Sigmoid colon (tissue), 6 donors: ENCODE measurements at regions not wholly inside any gene's neighbourhood (a gene's known extent, or its start where the extent isn't known, plus 50 kb on each side); places are given as distances from the start of the nearest gene placed in this dataset.

Source experiments
- DNase-seq: peaks from one replicate; pipeline ENCODE4 v3.0.0-alpha.2; 2019
- H3K27ac ChIP-seq, 4 donors: fragments of 200-600 bp; sonication (generic); one replicate each; pipeline ENCODE4 v1.5.1; 2016 to 2019; ENCODE audit warnings: mild to moderate bottlenecking in 1 of 4
- H3K27me3 ChIP-seq, 3 donors: fragments of 200-600 bp; sonication (generic); one replicate each; pipeline ENCODE4 v1.5.1; 2019; ENCODE audit warnings: mild to moderate bottlenecking in 1 of 3
- H3K36me3 ChIP-seq, 4 donors: fragments of 200-600 bp; sonication (generic); one replicate each; pipeline ENCODE4 v1.5.1; 2016 to 2019
- H3K4me1 ChIP-seq, 4 donors: fragments of 200-600 bp; sonication (generic); one replicate each; pipeline ENCODE4 v1.5.1; 2017 to 2019
- H3K4me3 ChIP-seq, 4 donors: fragments of 200-600 bp; sonication (generic); one replicate each; pipeline ENCODE4 v1.5.1; 2017 to 2019; ENCODE audit warnings: mild to moderate bottlenecking in 2 of 4, moderate library complexity in 1 of 4
- H3K9me3 ChIP-seq, 4 donors: fragments of 200-600 bp in 3 of 4; sonication (generic) in 3 of 4; one replicate each; pipeline versions ENCODE4 v1.5.1 to v1.6.1; 2013 to 2019
- EP300 ChIP-seq, 4 donors: sonication (generic); formaldehyde crosslinking; IDR thresholded peaks; one replicate each; pipeline ENCODE4 v1.6.1; 2017; ENCODE audit warnings: antibody characterized with exemption in 4 of 4
- POLR2A ChIP-seq, 2 donors: fragments of 450-650 bp; IDR thresholded peaks; one replicate each; pipeline ENCODE4 v1.6.1; 2016; ENCODE audit warnings: antibody characterized with exemption in 2 of 2, mild to moderate bottlenecking in 2 of 2, moderate library complexity in 2 of 2
- POLR2AphosphoS5 ChIP-seq, 4 donors: sonication (generic); formaldehyde crosslinking; IDR thresholded peaks; one replicate each; pipeline ENCODE4 v1.6.1; 2017; ENCODE audit warnings: antibody characterized with exemption in 4 of 4
- WGBS, 2 donors: extraction: QIAGEN DNeasy Blood & Tissue Kit; methylation state at CpG; one replicate each; pipeline ENCODE4 v1.1.7; 2013; 5-methylcytosine and 5-hydroxymethylcytosine counted together
- intact Hi-C: fragments of 100-400 bp; cut with DNase I; formaldehyde crosslinking; loops from one replicate; pipeline ENCODE4 v1.15.1; 2023
- TF ChIP-seq, protein P1 (sequence below), 4 experiments: fragments of 450-650 bp in 3 of 4; fragments of 200-600 bp in 1 of 4; IDR thresholded peaks; one replicate each; pipeline ENCODE4 v1.5.1; 2016 to 2019; ENCODE audit warnings: antibody characterized with exemption in 4 of 4, mild to moderate bottlenecking in 3 of 4, moderate library complexity in 2 of 4
- donor health status: healthy with polysubstance abuse.
- donor health status: healthy.

DNA sequence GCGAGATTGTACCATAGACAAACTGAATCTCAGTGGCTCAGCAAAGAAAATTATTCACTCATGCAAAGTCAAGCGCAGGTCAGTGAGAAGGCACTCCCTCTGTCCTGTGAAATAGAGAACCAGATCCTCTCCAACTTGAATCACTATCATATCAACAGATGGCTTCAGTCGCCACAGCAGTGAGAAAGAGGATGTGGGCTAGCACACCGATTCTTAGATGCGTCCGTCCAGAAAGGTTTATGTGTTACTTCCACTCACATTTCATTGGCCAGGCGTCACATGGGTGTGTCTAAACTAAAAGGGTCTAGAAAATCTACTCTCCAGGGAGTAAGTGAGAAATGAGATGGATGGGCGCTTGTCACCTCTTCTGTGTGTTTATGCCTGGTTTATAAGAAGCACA lies 141.6 kb upstream of the KBTBD8 start:
- H3K4me3 ChIP-seq: no peak overlapping the region
- H3K27ac ChIP-seq: no peak overlapping the region
- no peaks in the 10 kb centered on the region for H3K4me1 ChIP-seq
- no peaks in the 10 kb centered on the region for H3K27me3 ChIP-seq
- intact Hi-C loops: no loop called here
- H3K9me3 ChIP-seq: no peaks in the 10 kb centered on the region
- TF ChIP-seq POLR2A (IDR thresholded peaks at IDR 0.05): no peak
- no peak for TF ChIP-seq EP300 (IDR thresholded peaks at IDR 0.05)
- TF ChIP-seq, protein P1, sequence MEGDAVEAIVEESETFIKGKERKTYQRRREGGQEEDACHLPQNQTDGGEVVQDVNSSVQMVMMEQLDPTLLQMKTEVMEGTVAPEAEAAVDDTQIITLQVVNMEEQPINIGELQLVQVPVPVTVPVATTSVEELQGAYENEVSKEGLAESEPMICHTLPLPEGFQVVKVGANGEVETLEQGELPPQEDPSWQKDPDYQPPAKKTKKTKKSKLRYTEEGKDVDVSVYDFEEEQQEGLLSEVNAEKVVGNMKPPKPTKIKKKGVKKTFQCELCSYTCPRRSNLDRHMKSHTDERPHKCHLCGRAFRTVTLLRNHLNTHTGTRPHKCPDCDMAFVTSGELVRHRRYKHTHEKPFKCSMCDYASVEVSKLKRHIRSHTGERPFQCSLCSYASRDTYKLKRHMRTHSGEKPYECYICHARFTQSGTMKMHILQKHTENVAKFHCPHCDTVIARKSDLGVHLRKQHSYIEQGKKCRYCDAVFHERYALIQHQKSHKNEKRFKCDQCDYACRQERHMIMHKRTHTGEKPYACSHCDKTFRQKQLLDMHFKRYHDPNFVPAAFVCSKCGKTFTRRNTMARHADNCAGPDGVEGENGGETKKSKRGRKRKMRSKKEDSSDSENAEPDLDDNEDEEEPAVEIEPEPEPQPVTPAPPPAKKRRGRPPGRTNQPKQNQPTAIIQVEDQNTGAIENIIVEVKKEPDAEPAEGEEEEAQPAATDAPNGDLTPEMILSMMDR (IDR thresholded peaks at IDR 0.05): no peak
- no peak for DNase-seq
- H3K36me3 ChIP-seq: no peaks in the 10 kb centered on the region
- 69 to 87% methylated on average over 8 of the region's 8 CpGs for WGBS, 2 donors

DNA sequence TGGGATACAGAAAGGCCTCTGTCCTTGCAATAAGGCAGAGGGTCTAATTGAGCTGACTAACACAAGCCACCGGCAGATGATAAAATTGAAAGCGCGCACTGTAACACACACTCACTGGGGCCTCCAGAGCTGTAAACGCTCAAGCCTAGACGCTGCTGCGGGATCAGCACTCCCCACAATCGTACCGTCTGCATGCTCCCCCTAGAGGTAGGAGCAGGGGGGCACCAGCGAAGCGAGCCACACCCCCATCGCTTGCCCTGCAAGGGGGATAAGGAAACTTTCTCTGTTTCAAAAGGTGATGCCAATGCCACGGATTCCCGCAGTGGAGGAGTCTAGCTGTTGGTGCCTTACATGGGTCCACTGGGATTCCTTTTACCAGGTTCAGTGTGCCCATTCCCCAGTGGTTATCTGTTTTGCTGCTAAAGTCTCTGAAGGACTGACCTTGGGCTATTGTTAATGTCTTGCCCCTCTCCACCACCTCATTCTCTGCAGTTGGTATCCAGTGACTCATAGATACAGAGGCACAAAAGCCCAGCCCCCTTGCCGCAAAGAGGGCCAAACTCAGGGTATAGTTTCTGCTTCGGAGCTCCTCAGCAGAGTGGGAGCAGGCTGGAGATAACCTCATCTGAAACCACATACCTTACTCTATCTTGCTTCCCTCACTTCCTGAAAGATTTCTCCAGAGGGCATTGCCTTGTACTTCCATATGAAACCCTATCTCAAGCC lies 139.3 kb upstream of the KBTBD8 start:
- Histone ChIP-seq H3K4me1 (no peaks in the 10 kb centered on the region), H3K4me3 (no peak overlapping the region), H3K27me3 (no peaks in the 10 kb centered on the region), H3K9me3 (no peaks in the 10 kb centered on the region), H3K27ac (no peak overlapping the region), H3K36me3 (no peaks in the 10 kb centered on the region)
- intact Hi-C loops: no loop called here
- TF ChIP-seq POLR2A (IDR thresholded peaks at IDR 0.05): no peak
- no peak for TF ChIP-seq EP300 (IDR thresholded peaks at IDR 0.05)
- TF ChIP-seq, protein P1 (IDR thresholded peaks at IDR 0.05): no peak
- no peak for TF ChIP-seq POLR2AphosphoS5 (IDR thresholded peaks at IDR 0.05)
- 74 to 92% methylated on average over 15 of the region's 15 CpGs for WGBS, 2 donors
- no peak for DNase-seq

DNA sequence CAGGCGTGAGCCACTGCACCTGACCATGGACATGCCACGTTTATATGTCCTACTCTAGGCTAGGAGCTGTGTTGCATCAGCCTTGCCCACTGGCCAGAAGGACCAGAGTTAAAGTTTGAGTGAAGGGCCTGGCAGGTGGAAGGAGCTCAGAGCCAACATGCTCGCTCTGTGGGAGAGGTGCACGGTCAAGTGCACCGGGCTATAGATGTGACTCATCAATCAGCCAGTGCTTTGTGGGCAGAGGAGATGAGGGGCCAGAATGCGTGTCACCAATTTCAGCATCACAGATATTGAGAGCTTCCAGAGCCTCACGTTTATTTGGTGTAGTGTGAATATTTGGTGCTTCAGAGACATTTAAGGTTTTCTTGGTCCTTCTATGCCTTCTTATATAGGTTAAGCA lies 137.3 kb upstream of the KBTBD8 start:
- Histone ChIP-seq H3K27me3 (no peaks in the 10 kb centered on the region), H3K36me3 (no peaks in the 10 kb centered on the region), H3K4me1 (no peaks in the 10 kb centered on the region), H3K4me3 (no peak overlapping the region), H3K9me3 (no peaks in the 10 kb centered on the region), H3K27ac (no peak overlapping the region)
- TF ChIP-seq POLR2AphosphoS5 (IDR thresholded peaks at IDR 0.05) (no peak), EP300 (IDR thresholded peaks at IDR 0.05) (no peak), POLR2A (IDR thresholded peaks at IDR 0.05) (no peak)
- TF ChIP-seq, protein P1 (IDR thresholded peaks at IDR 0.05): no peak
- intact Hi-C loops: no loop called here
- WGBS, 2 donors: 94 to 95% methylated on average over 7 of the region's 7 CpGs
- no peak for DNase-seq

DNA sequence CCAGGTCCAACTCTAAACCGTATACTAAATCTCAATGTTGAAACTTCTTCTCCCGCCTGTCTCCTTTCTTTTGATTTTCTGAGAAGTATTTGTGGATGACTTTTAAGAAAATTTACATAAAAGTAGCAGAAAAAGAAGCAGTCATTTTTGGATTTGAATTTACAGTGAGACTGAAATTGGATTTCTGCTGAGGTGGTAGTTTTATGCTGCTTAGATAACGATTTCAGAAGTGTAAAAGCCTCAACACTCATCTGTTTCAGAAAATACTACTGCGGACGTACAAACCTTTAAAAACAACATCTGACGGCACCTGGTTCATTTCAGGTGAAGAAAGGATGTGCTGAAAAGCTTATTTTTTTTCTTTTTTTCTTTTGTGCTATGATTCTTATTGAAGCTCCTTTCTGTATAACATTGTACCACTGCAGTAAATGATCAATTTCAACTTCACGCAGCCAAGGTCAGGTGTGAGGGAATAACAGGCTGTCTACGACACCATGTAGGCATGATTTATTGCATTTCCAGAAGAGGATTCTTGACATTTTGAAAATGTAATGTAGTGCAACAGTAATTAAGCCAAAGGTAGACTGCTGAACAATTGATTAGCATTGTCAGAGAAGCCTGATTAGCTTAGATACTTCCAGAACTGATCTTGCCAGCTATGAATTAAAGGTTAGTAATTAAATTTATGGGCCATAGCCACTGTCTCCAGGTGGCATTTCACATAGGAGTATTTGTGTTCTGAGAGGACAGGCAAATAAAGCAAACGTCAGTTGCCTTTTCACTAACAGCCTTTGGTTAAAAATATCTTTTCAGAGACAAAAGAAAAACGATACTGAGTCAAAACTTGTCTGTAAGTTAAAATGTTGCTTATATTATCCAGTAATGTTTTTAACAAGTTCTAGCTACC lies 134.6 kb upstream of the KBTBD8 start:
- 78 to 79% methylated on average over 10 of the region's 10 CpGs for WGBS, 2 donors
- Histone ChIP-seq H3K4me1 (no peaks in the 10 kb centered on the region), H3K4me3 (no peak overlapping the region), H3K27me3 (no peaks in the 10 kb centered on the region), H3K27ac (no peak overlapping the region), H3K9me3 (no peaks in the 10 kb centered on the region), H3K36me3 (no peaks in the 10 kb centered on the region)
- no peak for DNase-seq
- intact Hi-C loops: no loop called here
- TF ChIP-seq EP300 (IDR thresholded peaks at IDR 0.05): no peak
- no peak for TF ChIP-seq POLR2A (IDR thresholded peaks at IDR 0.05)
- no peak for TF ChIP-seq POLR2AphosphoS5 (IDR thresholded peaks at IDR 0.05)
- TF ChIP-seq, protein P1 (IDR thresholded peaks at IDR 0.05): no peak
